RPMI7951 (cell line): ENCODE measurements at regions not wholly inside any gene's neighbourhood (a gene's known extent, or its start where the extent isn't known, plus 50 kb on each side); places are given as distances from the start of the nearest gene placed in this dataset.
"Not testable (repeated sequence)": the region's sequence is repeated elsewhere in the genome, so short reads cannot be mapped to it uniquely, and the experiment has no call there.

ENCODE experiments used
- DNase-seq: peaks from one replicate; pipeline ENCODE4 v3.0.0-alpha.2; 2012; ENCODE audit warnings: low read depth

DNA sequence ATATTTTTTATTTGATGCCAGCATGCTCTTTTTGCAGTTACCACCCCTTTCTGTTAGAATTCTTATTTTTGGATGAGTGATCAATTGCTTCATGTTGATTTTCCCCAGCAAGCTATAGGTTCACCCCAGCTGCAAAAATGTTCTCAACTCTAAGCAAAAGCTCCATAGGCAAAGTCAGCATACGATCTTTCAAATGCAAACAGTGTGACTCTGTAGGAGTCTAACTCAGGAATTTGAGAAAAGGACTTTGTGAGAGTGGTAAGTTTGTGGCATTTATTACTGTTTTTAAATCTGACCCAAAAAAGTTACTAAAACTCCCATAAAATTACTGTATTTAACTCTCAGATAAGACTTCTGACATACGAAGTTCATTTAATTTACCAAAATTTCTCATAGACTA, 134.9 kb upstream of the HSF2 start:
- no peak for DNase-seq

DNA sequence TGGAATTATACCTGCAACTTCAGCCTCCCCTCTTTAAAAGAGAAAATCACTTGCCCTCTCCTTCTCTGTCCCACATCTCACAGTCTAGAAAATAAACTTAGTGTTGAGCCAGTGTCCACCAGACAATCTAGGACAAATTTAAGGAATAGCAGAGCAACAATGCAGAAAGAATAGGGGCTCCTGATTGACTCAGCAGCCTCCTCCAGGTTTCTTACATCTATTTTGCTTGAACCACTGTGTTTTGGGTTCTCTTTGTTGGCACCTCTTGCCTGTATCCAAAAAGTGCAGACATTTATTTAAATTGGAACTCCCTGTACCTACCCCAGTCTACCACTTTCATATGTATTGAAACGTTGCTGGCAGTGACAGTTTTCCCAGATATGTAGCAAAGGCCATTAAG, 133.7 kb upstream of the HSF2 start:
- no peak for DNase-seq

DNA sequence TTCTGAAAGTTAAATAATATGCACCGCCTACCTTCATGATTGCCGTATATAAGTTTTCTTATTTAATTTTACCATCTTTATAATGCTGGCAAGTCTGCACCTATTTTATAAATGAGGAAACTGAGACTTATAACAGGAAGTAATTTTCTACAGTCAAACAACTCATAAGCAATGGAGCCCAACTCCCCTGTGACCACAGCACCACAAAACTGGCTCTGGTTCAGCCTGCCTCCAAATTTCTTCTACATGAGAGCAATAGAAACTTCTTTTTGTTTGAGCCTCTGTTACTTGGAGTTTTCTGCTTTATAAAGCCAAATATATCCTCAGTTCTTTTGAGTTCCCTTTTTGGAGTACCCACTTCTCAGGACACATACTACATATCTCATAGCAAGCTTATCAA, 131.1 kb upstream of the HSF2 start:
- DNase-seq: no peak

- no peak for DNase-seq
Observed at GRCh38 chr6:122276637-122277036, 122.8 kb upstream of the HSF2 start.

DNA sequence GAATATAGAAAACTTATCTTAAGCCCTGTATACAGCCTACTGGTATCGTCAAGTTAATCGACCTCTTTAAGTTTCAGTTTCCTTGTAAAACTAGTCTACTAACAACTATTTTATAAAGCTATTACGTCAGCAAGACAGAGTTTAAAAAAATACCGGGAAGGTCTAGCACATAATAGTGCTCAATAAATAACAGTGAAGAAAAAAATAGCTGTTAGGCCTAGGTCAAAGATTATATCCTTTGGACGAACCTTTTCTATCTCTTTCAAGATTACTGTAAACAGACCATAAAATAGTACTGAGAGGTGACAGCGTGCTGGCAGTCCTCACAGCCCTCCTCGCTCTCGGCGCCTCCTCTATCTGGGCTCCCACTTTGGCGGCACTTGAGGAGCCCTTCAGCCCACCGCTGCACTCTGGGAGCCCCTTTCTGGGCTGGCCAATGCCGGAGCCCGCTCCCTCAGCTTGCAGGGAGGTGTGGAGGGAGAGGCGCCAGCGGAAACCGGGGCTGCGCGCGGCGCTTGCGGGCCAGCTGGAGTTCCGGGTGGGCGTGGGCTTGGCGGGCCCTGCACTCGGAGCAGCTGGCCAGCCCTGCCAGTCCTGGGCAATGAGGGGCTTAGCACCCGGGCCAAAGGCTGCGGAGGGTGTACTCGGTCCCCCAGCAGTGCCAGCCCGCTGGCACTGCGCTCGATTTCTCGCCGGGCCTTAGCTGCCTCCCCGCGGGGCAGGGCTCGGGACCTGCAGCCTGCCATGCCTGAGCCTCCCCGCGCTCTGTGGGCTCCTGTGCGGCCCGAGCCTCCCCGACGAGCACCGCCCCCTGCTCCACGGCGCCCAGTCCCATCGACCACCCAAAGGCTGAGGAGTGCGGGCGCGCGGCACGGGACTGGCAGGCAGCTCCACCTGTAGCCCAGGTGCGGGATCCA, 119.1 kb upstream of the HSF2 start:
- DNase-seq: not testable (repeated sequence)

DNA sequence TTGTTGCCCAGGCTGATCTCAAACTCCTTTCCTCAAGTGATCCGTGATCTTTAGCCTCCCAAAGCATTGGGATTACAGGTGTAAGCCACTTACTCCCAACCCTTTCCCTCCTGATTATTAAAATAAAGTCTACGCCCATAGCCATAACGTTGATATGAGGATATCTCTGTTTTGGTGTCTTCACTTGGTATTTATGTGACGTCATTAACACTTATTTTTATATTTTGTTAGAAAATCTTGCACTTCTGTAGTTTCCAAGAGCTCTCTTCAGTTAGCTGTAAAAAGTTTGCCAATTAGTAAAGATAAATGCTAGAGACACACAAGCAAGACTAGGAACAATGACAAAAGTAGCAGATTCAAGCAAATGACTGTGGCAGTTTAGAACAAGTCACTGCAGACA, 115.6 kb upstream of the HSF2 start:
- no peak for DNase-seq

DNA sequence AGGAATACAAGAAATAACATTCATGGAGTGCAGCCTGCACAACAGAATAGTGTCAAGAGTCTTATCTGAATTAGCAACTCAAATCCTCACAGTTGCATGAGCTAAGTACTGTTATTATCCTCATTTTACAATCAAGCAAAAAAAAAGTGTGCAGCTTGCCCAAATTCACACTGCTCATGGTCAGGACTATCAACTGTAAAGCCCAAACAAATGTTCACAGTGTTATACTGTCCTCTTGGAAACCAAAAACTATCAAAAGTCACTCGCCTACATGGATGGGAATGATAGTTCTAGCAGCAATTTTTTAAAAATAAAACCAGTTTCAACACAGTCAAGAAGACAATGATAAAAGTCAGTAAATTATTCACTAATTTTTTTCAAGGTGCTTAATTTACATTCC, 114.6 kb upstream of the HSF2 start:
- no peak for DNase-seq

DNA sequence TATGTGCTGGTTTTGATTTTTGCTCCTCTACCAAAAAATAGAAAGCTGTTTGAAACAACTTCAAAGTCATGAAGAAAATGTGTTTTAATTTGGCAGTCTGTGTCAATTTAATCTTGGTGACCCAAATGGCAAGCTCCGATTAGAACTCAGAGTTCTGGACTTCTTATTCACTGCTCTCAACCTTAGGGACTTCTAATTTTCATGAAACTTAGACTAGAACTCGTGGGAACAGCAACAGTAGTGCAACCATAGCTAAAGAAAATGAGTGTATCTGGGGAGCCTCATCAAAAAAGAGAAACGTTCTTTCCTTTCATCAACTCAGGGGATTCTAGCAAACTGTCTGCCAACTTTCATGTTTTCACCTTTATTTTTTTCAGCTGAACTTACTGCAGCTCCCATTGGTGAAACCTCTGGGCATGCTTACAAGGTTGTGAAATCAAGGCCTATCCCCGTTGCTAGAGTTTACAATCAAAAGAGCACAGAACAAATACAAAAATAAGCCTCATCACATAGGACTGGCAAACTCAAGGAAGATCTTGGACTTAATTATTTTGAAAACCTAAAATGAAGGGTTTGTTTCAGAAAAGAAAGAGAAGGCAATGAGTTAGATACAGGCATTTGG, 114.0 kb upstream of the HSF2 start:
- no peak for DNase-seq

GRCh38 chr6:122286512-122286911, 112.9 kb upstream of the HSF2 start:
- DNase-seq: no peak

DNA sequence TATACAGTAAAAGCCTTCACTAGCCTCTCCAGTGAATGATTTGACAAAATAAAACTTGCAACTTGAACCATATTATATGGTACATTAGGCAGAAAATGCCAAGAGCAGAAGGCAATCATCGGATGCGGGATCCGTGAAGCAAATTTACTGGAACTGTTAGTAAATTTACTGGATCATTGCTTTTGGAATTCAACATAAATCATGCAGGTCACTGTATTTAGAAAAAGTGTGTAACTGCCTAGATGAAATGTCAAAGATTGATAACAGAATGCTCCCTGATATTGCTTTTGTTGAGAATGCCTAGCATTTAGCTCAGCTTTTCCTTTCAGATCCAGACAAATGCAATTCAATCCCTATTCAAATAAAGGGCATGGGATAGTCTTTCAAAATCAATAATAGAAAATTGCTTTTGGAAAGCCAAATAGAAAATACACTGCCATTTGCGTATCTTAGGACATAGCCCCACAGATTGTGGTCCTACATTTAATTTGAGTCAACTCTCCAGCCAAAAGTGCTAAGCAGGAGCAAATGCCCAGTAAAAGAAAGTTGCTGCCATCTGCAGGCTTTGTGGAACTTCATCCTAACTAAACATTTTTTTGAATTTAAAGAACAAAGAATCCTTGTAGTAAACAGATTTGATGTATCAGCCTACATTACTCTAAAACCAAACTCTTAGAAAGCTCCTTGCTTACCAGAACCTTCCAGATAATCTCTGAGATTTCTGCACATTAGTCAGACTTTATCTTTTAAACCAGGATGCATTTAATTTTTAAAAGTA, 109.5 kb upstream of the HSF2 start:
- DNase-seq: peak; percentile 15

DNA sequence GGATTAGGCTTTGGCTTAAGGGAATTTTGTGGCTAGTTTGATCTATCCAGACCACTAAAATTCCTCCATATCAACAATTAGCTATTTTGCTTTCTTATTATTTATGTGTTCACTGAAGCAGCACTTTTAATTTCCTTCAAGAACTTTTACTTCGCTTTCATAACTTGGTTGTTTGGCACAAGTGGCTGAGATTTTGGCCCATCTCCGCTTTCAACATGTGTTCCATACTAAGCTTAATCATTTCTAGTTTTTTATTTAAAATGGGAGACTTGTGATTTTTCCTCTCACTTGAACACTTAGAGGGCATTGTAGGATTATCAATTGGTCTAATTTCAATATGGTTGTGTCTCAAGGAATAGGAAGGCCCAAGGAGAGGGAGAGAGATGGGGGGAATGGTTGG, 102.4 kb upstream of the HSF2 start:
- DNase-seq: no peak

- no peak for DNase-seq
Observed at GRCh38 chr6:122302067-122302466, 97.4 kb upstream of the HSF2 start.

DNA sequence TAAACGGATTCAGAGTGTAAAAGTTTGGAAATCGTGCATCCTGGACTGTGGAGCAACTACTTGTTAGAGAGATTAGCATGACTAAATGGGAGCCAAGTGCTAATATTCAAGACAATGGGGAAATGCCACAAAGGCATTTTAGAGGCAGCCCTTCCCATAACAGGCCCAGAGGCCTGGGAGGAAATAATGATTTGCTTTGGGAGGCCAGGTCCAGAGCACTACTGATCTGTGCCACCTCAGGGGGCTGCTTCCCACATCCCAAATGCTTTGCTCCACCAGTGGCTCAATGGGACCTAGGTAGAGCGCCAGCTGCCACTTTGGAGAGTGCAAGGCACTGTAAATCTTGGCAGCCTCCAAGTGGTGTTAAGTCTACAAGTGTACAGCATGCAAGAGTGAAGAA, 91.9 kb upstream of the HSF2 start:
- DNase-seq: no peak

DNA sequence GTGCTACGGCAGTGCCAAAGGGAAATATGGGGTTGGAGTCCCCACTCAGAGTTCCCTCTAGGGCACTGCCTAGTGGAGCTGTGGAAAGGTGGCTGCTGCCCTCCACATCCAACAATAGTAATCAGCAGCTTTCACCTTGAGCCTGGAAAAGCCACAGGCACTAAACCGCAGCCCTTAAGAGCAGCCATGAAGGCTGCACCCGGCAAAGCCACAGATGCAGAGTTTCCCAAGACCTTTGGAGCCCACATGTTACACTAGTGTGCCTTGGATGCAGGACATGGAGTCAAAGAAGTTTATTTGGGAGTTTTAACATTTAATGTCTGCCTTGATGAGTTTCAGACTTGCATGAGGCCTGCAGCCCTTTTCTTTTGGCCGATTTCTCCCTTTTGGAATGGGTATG, 91.4 kb upstream of the HSF2 start:
- no peak for DNase-seq

- no peak for DNase-seq
Observed at GRCh38 chr6:122315842-122316241, 83.6 kb upstream of the HSF2 start.

DNA sequence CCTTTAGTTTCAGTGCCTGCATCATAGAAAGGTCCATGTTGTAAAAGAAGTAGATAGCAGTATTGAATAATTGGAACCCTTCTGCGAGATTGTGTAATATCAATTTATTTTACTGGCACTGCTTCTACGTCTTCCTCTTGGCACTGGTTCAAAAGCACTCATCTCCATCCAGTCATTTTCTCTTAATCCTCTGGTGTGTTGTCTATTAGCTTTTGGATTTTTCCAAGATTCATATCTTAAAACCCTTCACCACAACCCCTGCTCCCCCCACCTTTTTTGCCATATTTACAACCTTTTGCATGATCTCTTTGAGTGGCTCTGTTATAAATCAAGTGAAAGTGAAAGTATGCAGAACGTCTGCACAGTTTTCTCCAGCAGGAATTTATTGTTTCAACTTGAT, 76.6 kb upstream of the HSF2 start:
- DNase-seq: peak; percentile 36

- DNase-seq: peak; percentile 27
Observed at GRCh38 chr6:122323361-122323760, 76.1 kb upstream of the HSF2 start.

- no peak for DNase-seq
Observed at GRCh38 chr6:122330315-122330714, 69.1 kb upstream of the HSF2 start.

GRCh38 chr6:122337645-122338044, 61.8 kb upstream of the HSF2 start:
- no peak for DNase-seq

GRCh38 chr6:122339661-122340060, 59.8 kb upstream of the HSF2 start:
- no peak for DNase-seq

- no peak for DNase-seq
Observed at GRCh38 chr6:122347280-122347679, 52.2 kb upstream of the HSF2 start.

DNA sequence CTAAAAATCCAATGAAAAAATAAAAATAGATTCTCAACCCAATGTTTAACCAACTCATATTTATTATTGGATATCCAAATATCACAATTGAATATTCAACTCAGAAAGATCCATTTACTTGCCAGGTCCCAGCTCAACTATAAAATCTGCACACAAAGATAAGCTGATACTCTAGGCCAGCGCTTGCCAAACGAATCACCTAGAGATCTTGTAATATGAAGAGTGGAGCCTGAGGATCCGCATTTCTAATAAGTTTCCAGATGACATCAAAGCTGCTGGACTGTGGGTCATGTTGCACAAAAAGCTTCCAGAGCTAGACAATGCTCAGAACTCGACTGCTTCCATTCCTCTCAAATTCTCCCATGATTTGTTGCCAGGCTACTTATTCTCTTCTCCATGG, 51.7 kb upstream of the HSF2 start:
- no peak for DNase-seq
